Neuronal stem cell (in vitro differentiated cells): ENCODE measurements at regions not wholly inside any gene's neighbourhood (a gene's known extent, or its start where the extent isn't known, plus 50 kb on each side); places are given as distances from the start of the nearest gene placed in this dataset.

ENCODE experiments used
- DNase-seq: peaks from one replicate; pipeline ENCODE4 v3.0.0-alpha.2; 2013; ENCODE audit warnings: low spot score
- H2AFZ ChIP-seq: one replicate; pipeline ENCODE4 v1.6.1; 2013; ENCODE audit warnings: mild to moderate bottlenecking, low read length, inconsistent platforms
- H2AK5ac ChIP-seq: 2 replicates; pipeline ENCODE4 v1.6.1; 2013; ENCODE audit warnings: low read depth, mild to moderate bottlenecking, inconsistent platforms, low read length, moderate library complexity, mixed read lengths
- H2BK120ac ChIP-seq: 2 replicates; pipeline ENCODE4 v1.6.1; 2013; ENCODE audit warnings: low read depth, mild to moderate bottlenecking, inconsistent platforms, low read length, moderate library complexity, mixed read lengths
- H2BK12ac ChIP-seq: one replicate; pipeline ENCODE4 v1.6.1; 2013; ENCODE audit warnings: low read length, inconsistent platforms
- H2BK15ac ChIP-seq: 2 replicates; pipeline ENCODE4 v1.6.1; 2013; ENCODE audit warnings: mild to moderate bottlenecking, low read length, inconsistent platforms, mixed read lengths
- H2BK5ac ChIP-seq: one replicate; pipeline ENCODE4 v1.6.1; 2013; ENCODE audit warnings: inconsistent platforms, mild to moderate bottlenecking, low read length, moderate library complexity
- H3K14ac ChIP-seq: one replicate; pipeline ENCODE4 v1.6.1; 2013; ENCODE audit warnings: low read length, inconsistent platforms
- H3K18ac ChIP-seq: 2 replicates; pipeline ENCODE4 v1.6.1; 2013; ENCODE audit warnings: low read length, inconsistent platforms
- H3K23ac ChIP-seq: 2 replicates; pipeline ENCODE4 v1.6.1; 2013; ENCODE audit warnings: low read depth, mild to moderate bottlenecking, mixed read lengths, low read length, inconsistent platforms; ENCODE audit not compliant: poor library complexity
- H3K27ac ChIP-seq: replicated peaks from 3 replicates; pipeline ENCODE4 v1.5.1; 2013; ENCODE audit warnings: low read length, inconsistent platforms
- H3K27me3 ChIP-seq, 3 experiments: 2 replicates each; pipeline ENCODE4 v1.6.1; 2013; ENCODE audit warnings: low read length in 3 of 3, mild to moderate bottlenecking in 2 of 3, inconsistent platforms in 1 of 3, low read depth in 1 of 3, mixed read lengths in 1 of 3, moderate library complexity in 1 of 3; ENCODE audit not compliant: control insufficient read depth in 3 of 3, insufficient read depth in 3 of 3
- H3K36me3 ChIP-seq, 2 donors: replicated peaks in 1 of 2; 2 replicates each; pipeline ENCODE4 v1.6.1; 2013; ENCODE audit warnings: low read length in 2 of 2; ENCODE audit not compliant: control insufficient read depth in 2 of 2, insufficient read depth in 2 of 2
- H3K4ac ChIP-seq: 2 replicates; pipeline ENCODE4 v1.6.1; 2013; ENCODE audit warnings: inconsistent platforms, mild to moderate bottlenecking, low read length, moderate library complexity
- H3K4me1 ChIP-seq, 2 donors: 1 replicate in 1 of 2; 2 replicates in 1 of 2; pipeline ENCODE4 v1.6.1; 2013; ENCODE audit warnings: low read length in 2 of 2, low read depth in 1 of 2; ENCODE audit not compliant: control insufficient read depth in 2 of 2, insufficient read depth in 1 of 2
- H3K4me2 ChIP-seq: one replicate; pipeline ENCODE4 v1.6.1; 2013; ENCODE audit warnings: mild to moderate bottlenecking, low read length, inconsistent platforms; ENCODE audit not compliant: insufficient read depth, poor library complexity, severe bottlenecking
- H3K4me3 ChIP-seq, 2 donors: 2 replicates each; pipeline ENCODE4 v1.5.1; 2013; ENCODE audit warnings: low read length in 2 of 2, mild to moderate bottlenecking in 2 of 2, inconsistent platforms in 1 of 2, moderate library complexity in 1 of 2
- H3K79me1 ChIP-seq: one replicate; pipeline ENCODE4 v1.6.1; 2013; ENCODE audit warnings: low read depth, mild to moderate bottlenecking, inconsistent platforms, low read length, moderate library complexity
- H3K9ac ChIP-seq: one replicate; pipeline ENCODE4 v1.6.1; 2013; ENCODE audit warnings: mild to moderate bottlenecking, low read depth, low read length, inconsistent platforms; ENCODE audit not compliant: poor library complexity
- H3K9me3 ChIP-seq, 2 donors: replicated peaks in 1 of 2; 2 replicates each; pipeline versions ENCODE3 to v1.6.1; 2013; ENCODE audit warnings: low read length in 2 of 2, mild to moderate bottlenecking in 2 of 2, inconsistent platforms in 1 of 2, low read depth in 1 of 2, mixed read lengths in 1 of 2, moderate library complexity in 1 of 2; ENCODE audit not compliant: control insufficient read depth in 2 of 2, insufficient read depth in 1 of 2
- H4K8ac ChIP-seq: one replicate; pipeline ENCODE4 v1.6.1; 2013; ENCODE audit warnings: low read depth, mild to moderate bottlenecking, inconsistent platforms, low read length, moderate library complexity
- H4K91ac ChIP-seq: one replicate; pipeline ENCODE4 v1.6.1; 2013; ENCODE audit warnings: low read length, low read depth, mild to moderate bottlenecking, inconsistent platforms; ENCODE audit not compliant: poor library complexity
- WGBS, 2 donors: extraction: QIAGEN DNeasy Blood & Tissue Kit; methylation state at CpG; one replicate each; pipeline ENCODE4 v1.1.7; 2013; ENCODE audit warnings: missing lambda C conversion rate in 2 of 2, mixed read lengths in 1 of 2; ENCODE audit not compliant: insufficient read length in 2 of 2, insufficient replicate concordance in 1 of 2; ENCODE audit errors: extremely low coverage in 2 of 2; 5-methylcytosine and 5-hydroxymethylcytosine counted together

- no peak overlapping the region for H4K8ac ChIP-seq
- H3K4me1 ChIP-seq: peaks cover 1 to 2% of the 10 kb centered on the region in 2 donors
- H2BK12ac ChIP-seq: no peak overlapping the region
- no peak overlapping the region for H3K27ac ChIP-seq
- H3K14ac ChIP-seq: peak overlapping the region; percentile 39
- no peak overlapping the region for H3K4me2 ChIP-seq
- no peak overlapping the region for H2AK5ac ChIP-seq
- no peak overlapping the region for H3K18ac ChIP-seq
- no peak overlapping the region for H2AFZ ChIP-seq
- WGBS, 2 donors: no CpG with 5 or more reads among the region's 3 CpGs
- no peaks in the 10 kb centered on the region for H3K79me1 ChIP-seq
- H3K4ac ChIP-seq: no peak overlapping the region
- no peak overlapping the region for H3K23ac ChIP-seq
- peak overlapping the region in 1 of 2 donors; percentile 56 for H3K4me3 ChIP-seq
- no peak overlapping the region for H2BK5ac ChIP-seq
- H3K9ac ChIP-seq: no peak overlapping the region
- H3K36me3 ChIP-seq: no peaks in the 10 kb centered on the region
- no peak overlapping the region for H4K91ac ChIP-seq
- no peak overlapping the region for H2BK15ac ChIP-seq
- peaks cover 0 to 2% (median 0%) of the 10 kb centered on the region in 3 experiments for H3K27me3 ChIP-seq
- peaks cover 6% of the 10 kb centered on the region in 2 donors for H3K9me3 ChIP-seq
- DNase-seq: no peak
- H2BK120ac ChIP-seq: no peak overlapping the region
Measured at GRCh38 chr20:48352628-48353027, 475.2 kb downstream of the PREX1 start.

- Histone ChIP-seq H2BK15ac (no peak overlapping the region), H2AFZ (no peak overlapping the region), H2BK12ac (no peak overlapping the region), H3K27ac (no peak overlapping the region), H3K4me1 (peaks cover 0 to 2% of the 10 kb centered on the region in 2 donors), H2BK5ac (no peak overlapping the region), H4K91ac (no peak overlapping the region), H3K4ac (no peak overlapping the region), H4K8ac (no peak overlapping the region), H3K36me3 (no peaks in the 10 kb centered on the region), H3K14ac (no peak overlapping the region), H3K4me3 (no peak overlapping the region), H3K9ac (no peak overlapping the region), H2BK120ac (no peak overlapping the region), H3K4me2 (no peak overlapping the region), H2AK5ac (no peak overlapping the region), H3K18ac (no peak overlapping the region), H3K9me3 (peaks cover 6% of the 10 kb centered on the region in 2 donors), H3K27me3 (peaks cover 0 to 2% (median 0%) of the 10 kb centered on the region in 3 experiments), H3K23ac (no peak overlapping the region), H3K79me1 (no peaks in the 10 kb centered on the region)
- no peak for DNase-seq
- WGBS, 2 donors: no CpG with 5 or more reads among the region's 2 CpGs
Measured at GRCh38 chr20:48352042-48352441, 475.8 kb downstream of the PREX1 start.

- H3K9me3 ChIP-seq: peaks cover 6% of the 10 kb centered on the region in 2 donors
- no peak overlapping the region for H2AFZ ChIP-seq
- no peak overlapping the region for H3K27ac ChIP-seq
- no peak overlapping the region for H2AK5ac ChIP-seq
- no peak overlapping the region for H3K4me3 ChIP-seq
- H3K14ac ChIP-seq: no peak overlapping the region
- DNase-seq: no peak
- H4K8ac ChIP-seq: no peak overlapping the region
- no peak overlapping the region for H2BK120ac ChIP-seq
- H3K23ac ChIP-seq: no peak overlapping the region
- no peak overlapping the region for H4K91ac ChIP-seq
- no peaks in the 10 kb centered on the region for H3K79me1 ChIP-seq
- no peak overlapping the region for H3K9ac ChIP-seq
- no peak overlapping the region for H3K4ac ChIP-seq
- no peak overlapping the region for H2BK5ac ChIP-seq
- no peak overlapping the region for H3K18ac ChIP-seq
- H3K27me3 ChIP-seq: peaks cover 0 to 2% (median 0%) of the 10 kb centered on the region in 3 experiments
- H2BK15ac ChIP-seq: no peak overlapping the region
- H3K36me3 ChIP-seq: no peaks in the 10 kb centered on the region
- H3K4me1 ChIP-seq: peaks cover 0 to 2% of the 10 kb centered on the region in 2 donors
- no CpG with 5 or more reads among the region's 5 CpGs for WGBS, 2 donors
- H3K4me2 ChIP-seq: no peak overlapping the region
- no peak overlapping the region for H2BK12ac ChIP-seq
Measured at GRCh38 chr20:48350313-48350988, 477.3 kb downstream of the PREX1 start.

GRCh38 chr20:48349656-48350055, 478.1 kb downstream of the PREX1 start:
- no peak overlapping the region for H3K18ac ChIP-seq

More at GRCh38 chr20:48349656-48350055, 478.1 kb downstream of the PREX1 start:
- Histone ChIP-seq H3K23ac (no peak overlapping the region), H2AFZ (no peak overlapping the region), H3K27me3 (peaks cover 0 to 2% (median 0%) of the 10 kb centered on the region in 3 experiments), H3K4me2 (no peak overlapping the region), H2AK5ac (no peak overlapping the region), H3K79me1 (no peaks in the 10 kb centered on the region), H2BK5ac (no peak overlapping the region), H2BK15ac (no peak overlapping the region), H3K4me3 (no peak overlapping the region), H3K4ac (no peak overlapping the region), H3K9me3 (peaks cover 6% of the 10 kb centered on the region in 2 donors), H3K9ac (no peak overlapping the region), H3K4me1 (peaks cover 0 to 2% of the 10 kb centered on the region in 2 donors), H3K14ac (no peak overlapping the region), H4K8ac (no peak overlapping the region), H3K27ac (no peak overlapping the region), H4K91ac (no peak overlapping the region), H2BK120ac (no peak overlapping the region), H2BK12ac (no peak overlapping the region), H3K36me3 (no peaks in the 10 kb centered on the region)
- no CpG with 5 or more reads among the region's 4 CpGs for WGBS, 2 donors
- no peak for DNase-seq
